HK-2 (cell line): ENCODE measurements at regions not wholly inside any gene's neighbourhood (a gene's known extent, or its start where the extent isn't known, plus 50 kb on each side); places are given as distances from the start of the nearest gene placed in this dataset.

Experiments used
- DNase-seq: peaks from one replicate; pipeline ENCODE4 v3.0.0-alpha.2; 2018; ENCODE audit not compliant: unreplicated experiment

DNA sequence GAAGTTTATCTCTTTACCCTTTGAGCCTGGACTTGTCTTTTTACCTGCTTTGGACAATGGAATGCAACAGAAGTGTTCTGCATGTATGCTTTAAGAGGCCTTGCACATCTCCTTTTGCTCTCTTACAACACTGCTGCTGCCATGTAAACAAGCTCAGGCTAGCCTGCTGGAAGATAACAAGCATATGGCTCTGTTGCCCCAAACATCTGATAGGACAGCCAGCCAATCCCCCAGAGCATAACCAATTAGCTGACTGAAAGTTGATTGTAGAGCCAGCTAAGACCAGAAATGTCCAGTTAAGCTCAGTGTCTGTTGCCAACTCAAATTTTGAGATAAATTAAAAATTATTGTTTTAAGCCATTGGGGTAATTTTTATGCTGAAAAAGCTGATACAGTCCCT lies 510.6 kb upstream of the CNKSR2 start:
- DNase-seq, result no peak

DNA sequence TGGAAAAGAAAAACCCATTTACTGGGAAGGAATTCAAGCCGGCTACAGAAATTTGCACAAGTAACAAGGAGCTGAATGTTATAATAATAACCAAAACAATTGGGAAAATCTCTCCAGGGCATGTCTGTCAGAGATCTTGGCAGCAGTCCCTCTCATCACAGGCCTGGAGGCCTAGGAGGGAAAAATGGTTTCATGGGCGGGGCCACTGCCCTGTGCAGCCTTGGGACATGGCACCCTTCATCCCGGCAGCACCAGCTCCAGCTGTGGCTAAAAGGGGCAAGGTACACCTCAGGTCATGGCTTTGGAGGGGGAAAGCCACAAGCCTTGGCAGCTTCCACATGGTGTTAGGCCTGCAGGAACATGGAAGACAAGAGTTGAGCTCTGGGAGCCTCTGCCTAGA lies 513.1 kb upstream of the CNKSR2 start:
- DNase-seq, result no peak

DNA sequence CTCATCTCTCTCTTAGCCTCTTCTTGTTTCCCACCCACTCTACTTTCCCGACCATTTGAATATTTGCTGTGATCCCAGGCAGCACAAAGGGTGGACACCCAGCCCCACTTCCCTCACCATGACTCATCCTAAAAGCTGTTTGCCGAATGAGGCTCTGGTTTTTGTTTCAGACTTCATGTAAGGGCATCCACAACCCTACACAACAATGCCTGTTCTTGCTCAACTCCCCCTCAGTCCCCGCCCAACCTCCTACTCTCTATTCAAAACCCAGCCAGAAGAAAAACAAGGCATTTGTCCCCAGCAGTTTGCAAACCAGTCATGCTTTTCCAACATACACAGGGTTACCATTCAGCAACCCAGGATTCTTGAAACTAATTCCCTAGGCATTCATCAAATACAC lies 516.5 kb upstream of the CNKSR2 start:
- DNase-seq, result no peak

DNA sequence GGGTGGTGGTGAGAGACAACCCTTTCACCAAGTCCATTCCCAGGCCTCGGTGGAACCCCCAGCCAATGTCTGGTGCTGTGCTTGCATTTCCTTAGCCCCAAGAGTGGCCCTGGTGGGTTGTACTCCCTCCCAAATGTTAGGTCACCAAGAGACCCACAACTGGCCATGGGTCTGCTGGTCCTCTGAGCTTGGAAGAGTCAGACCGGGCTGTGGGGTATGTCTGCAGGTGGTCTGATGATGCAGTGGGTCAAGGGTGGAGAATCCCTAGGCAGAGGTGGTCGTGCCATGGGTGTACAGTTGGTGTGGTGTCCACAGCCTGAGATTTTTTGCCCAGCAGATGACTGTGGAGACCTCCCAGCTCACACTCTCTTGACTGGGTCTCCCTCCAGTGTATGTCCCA lies 535.7 kb upstream of the CNKSR2 start:
- DNase-seq, result no peak

DNA sequence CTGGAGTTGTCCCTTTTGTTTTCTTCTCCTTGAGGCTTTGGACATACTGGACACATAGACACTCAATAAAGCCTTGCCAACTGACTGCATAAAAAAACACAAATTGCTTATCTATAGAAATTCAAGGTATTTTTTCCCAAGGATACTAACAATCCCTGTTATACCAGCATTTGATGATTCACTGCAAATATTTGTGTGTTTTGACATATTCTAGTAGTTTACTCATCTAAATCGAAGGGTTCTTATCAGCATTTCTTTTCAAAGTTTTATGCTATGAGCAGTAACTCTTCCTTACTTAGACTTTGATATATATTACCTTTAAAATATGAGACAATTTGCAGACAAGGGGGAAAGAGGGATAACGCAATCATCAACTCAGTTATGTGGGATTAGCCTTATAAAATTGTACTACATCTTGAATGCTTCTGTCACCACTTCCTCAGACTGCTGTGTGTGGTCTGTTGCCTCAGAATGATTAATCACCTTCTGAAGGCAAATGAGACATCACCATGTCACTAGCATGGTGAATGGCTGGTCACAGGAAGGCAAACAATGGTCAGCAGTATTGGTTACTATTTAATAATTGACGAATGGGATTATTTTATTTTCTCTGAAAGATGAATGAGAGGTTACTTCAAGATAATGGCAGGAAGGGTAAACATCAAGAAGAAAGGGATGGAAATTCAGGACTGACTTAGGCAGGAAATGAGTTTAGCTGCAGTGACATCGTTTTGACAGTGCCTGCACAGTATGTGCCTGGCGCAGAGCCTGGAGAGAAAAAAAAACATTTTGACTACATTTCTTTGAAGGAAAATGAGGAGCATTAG lies 544.3 kb upstream of the CNKSR2 start:
- peak; percentile 8 for DNase-seq

DNA sequence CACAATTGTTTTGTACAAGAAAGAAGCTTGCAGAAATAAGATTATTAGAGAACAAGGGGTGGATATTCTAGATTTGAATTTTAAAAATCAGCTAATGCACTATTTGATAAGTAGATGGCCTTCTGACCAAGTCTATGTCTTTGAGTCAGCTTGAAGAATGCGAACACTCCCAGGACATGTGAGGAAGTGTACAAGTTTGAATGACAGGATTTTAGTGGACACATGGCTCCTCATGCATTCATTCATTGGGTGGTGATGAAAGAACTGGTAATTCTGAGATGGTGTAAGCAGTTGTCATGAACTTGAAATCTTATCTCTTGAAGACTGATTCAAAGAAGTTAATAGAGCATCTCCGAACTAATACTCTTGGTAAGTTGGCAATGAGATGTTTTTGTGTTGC lies 548.2 kb upstream of the CNKSR2 start:
- no peak for DNase-seq

DNA sequence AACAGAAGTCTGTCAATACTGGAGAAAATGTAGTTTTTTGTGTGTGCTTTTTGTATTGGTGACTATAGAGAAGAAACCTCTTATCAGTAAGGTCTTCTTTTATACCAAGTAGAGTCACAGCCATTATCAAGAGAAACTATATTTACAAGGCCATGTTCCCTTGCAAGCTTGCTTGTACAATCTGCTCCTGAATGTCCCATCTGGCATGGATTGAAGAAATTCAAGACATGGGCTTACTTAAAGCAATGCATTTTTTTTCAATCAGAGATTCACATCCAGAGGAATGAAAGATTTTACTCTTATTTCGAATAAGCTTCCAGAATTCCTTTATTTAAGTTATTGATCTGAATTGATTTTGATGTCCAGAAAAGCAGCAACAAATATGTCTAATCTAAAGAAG lies 537.3 kb upstream of the RPS6KA3 start:
- no peak for DNase-seq

DNA sequence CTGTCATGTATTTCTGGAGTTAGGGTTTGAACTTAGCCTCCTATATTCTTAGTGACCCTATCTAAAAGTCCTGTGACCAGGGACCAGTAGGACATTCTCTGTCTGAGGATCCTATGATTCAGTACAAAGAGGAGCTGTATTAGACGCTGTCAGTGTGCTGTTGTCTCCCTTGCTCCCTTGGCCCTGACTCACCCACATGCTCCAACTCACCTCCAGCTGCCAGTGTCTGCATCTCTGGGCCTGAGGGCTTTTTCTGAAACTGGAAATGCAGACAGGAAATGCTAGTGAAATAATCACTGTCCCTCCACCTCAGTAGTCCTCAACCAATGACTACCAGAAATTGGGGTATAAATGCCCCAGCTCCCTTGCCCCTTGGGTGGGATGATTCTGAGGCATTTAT lies 535.3 kb upstream of the RPS6KA3 start:
- DNase-seq, result no peak

DNA sequence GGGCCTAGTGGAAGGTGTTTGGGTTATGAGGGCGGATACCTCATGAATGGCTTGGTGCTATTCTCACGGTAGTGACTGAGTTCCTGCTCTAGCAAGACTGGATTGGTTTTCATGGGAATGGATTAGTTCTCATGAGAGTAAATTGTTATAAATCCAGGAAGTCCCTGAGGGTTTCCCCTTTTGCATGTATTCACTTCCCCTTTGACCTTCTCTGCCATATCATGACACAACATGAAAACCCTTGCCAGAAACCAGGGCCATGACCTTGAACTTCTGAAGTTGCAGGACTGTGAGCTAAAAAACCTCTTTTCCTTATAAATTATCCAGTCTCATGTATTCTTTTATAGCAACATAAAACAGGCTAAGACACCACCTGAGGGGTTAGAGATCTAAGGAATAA lies 529.7 kb upstream of the RPS6KA3 start:
- no peak for DNase-seq

DNA sequence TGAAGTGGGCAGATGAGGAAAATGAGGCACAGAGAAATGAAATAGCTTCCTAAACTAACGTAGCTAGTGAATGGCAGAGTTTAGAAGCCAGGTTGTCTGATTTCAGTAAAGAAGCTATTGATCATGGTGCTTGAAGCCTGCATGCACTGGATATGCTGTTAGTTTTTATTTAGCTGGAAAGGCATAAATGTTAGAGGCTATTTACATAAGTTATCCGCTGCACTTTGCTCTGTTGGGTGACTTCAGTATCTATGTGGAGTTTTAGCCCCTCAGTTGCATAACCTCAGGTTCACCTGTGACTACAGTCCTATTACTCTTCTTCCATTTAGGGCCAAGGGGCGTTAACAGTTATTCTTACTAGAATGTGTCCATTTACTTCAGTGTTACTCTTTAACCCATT lies 522.4 kb upstream of the RPS6KA3 start:
- DNase-seq, result no peak

DNA sequence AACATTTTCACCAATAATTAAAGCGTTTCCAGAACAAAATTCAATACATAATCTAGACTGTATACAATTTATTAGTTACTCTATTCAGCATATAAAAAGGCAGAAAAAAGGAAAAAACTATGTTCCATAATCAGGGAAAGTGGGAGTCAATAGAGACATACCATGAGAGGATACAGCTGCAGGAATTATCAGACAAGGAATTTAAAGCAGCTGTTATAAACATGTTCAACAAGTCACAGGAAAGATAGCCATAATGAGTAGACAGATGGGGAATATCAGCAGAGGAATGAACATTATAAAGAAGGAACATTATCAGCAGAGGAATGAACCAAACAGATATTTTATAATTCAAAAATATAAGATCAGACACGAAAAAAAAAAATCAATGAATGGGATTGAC lies 500.6 kb upstream of the RPS6KA3 start:
- no peak for DNase-seq

DNA sequence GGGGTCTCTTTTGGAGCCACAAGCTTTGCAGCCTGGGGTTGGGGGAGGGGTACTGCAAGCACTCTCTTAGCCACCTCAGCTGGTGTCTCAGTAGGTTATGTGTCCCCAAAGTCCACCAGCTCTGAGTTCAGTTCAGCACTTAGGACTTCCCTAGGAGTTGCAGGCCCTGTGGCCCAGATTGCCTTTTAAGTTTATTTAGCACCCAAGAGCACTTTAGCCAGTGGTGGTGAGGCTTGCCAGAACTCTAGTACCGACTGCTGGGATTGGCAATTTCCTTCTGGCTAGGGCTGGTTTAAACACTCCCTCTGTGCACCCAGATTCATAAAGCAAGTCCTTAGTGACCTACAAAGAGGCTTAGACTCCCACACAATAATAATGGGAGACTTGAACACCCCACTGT lies 489.9 kb upstream of the RPS6KA3 start:
- DNase-seq, result no peak

DNA sequence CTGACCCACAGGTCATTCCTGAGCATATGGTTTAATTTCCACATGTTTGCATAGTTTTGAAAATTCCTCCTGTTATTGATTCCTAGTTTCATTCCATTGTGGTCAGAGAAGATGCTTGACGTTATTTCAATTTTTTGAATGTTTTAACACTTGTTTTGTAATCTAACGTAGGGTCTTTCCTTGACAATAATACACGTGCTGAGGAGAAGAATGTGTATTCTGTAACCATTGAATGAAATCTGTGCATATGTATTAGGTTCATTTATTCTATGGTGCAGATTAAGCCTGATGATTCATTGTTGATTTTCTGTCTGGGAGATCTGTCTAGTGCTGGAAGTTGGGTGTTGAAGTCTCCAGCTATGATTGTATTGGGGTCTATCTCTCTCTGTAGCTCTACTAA lies 486.4 kb upstream of the RPS6KA3 start:
- no peak for DNase-seq

DNA sequence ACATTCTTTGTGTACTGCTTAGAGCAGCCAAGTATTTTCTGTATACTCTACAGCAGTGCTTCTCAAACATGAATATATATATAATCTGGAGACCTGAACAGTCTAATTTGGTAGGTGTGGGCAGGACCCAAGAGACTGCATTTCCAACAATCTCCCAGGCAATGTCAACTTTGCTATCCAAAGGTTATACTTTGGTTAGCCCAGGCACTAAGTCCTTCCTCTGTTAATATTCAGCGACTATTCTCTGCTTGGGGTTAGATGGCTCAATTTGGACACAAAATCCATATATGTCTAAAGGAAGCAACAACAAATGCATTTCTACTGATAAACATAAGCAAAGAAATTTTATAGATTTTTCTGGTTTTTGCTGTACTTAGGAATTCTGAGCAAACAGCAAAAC lies 480.0 kb upstream of the RPS6KA3 start:
- no peak for DNase-seq

DNA sequence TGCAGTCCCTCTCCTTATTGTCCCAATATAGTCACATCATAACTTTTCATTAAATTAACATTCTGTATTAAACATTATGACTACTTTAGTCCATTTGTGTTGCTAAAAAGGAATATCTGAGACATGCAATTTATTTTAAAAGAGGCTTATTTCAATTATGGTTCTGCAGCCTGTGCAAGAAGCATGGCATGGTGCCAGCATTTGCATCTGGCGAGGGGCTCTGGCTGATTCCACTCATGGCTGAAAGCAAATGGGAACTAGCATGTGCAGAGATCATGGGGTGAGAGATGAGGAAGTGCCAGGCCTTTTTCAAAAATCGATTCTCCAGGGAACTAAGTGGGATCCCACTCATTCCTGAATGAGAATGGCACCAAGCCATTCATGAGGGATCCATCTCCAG lies 476.3 kb upstream of the RPS6KA3 start:
- no peak for DNase-seq

DNA sequence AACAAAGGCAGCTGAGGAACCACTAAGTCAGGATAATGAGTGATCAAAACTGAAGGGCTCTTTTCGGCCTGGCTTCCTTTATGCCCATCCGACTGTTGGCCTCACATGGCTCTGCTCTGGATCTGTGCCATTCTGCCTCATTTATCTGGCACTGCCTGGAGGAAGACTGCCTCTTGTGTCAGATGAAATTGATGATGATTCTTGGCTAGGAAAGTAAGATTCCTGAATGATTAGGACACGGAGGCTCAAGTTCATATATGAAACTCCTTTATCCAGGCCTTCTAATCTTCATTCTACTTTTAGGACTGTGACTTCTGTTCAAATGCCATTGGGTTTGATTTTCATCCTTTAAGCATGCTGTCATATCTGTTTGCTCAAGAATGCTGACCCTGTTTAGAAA lies 475.4 kb upstream of the RPS6KA3 start:
- DNase-seq, result no peak

DNA sequence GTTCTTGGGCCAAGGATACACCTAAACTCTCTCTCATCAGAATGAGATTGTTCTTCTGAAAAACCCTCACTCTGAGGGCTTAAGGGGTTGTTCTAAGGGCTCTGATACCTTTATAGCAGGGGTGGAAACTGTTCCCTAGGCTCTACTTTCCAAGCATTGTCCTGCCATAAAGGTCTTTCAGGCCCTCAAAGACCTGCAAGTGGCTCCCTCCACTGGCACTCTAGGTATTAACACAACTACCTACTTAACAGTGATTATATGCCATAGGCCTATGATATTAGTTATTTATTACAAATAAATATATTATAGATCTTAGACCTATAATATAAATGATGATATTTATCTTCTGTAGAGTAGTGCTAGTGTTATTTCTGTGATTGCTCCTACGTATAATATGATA lies 473.7 kb upstream of the RPS6KA3 start:
- DNase-seq, result no peak

DNA sequence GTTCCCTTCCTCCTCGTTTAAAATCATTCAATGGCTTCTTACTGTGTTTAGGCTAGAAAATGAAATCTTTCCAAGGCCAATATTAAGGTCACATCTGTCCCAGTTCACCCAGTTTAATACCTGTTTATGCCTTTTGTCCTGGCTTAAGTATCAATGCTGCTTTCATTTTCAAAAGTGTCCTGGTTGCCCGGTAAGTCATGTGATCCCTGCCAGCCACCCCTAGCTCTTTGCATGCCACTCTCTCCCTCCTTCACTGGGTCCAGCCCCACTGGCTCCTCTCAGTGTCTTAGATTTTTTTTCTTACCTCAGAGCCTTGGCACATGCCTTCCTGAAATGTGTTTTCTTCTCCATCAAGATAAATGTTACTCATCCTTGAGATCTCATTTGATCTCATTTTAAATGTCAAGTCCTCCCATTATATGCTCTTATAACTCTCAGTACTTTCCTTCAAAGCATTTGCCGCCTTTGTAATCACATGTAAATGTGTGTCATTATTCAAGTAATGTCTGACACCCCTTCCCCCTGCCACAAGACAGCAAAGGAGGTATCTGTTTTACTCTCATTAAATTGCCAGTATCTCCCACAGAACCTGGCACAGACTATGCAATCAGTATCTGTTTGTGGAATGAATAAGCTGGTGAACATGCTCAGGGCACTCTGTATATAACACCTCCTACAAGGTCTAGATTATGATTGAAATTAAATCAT lies 472.5 kb upstream of the RPS6KA3 start:
- DNase-seq, result no peak

DNA sequence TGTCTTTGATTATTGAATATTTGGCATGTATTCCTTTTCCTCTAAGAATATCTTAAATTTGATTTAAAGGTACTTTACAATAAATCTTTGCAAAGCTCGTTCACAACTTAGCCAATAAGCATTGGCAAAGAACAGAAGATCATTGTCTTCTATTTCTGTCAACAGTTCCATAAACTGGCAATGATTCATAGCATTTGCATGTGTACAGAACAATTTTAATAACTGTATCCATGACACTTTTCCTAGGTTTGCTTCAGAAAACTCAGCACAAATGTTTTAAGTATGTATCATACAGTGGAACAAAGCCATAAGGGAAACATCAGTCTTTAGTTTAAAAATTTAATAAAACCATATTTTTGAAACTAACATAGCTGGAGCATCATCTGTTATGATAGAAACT lies 462.7 kb upstream of the RPS6KA3 start:
- DNase-seq, result no peak

DNA sequence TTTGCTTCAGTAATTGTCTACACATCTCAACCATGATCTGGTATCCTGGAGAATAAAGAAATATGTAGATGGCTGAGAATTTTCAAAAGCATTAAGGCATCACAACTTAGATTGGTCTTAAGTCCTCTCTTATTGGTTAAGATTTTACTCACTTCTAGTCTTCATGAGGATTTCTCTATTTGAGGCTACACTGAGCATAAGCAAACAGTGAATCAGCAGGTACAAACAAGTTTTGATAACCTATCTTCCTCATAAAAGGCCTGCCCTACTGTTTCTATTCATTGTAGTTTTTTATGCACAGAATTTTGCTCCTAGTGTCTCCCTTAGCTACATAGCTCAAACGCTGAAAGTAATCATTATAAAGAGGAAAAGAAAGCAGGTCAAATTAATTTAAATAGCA lies 460.7 kb upstream of the RPS6KA3 start:
- DNase-seq, result no peak

DNA sequence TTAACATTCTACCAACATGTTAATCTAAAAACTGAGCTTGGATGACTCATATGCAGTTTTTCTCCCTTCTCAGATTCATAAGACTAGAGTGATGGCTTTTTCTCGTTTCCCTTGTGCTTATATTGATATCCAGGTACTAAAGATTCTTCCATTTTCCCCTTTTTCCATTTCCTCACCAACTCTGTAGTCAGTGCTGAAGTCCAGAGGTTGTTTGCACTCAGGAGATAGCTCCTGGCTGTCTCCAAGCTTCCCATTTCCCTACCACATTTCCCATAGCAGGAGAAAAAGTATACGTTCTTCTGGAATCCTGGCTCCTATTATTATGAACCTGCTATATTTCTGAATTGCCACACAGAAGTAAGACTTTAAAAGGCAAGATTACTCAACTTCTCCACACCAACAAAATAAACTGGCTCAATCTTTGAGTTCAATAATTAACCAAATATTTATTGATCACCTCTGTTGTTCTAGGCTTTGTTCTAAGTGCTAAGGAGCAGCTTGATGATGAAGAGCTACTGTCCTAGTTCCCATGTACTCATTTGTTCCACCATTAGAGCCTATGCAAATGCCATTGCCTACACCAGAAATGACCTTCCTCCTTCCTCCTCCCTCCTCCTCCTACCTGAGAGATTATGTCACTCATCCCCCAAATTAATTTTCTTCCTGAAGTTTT lies 454.4 kb upstream of the RPS6KA3 start:
- DNase-seq, result no peak

DNA sequence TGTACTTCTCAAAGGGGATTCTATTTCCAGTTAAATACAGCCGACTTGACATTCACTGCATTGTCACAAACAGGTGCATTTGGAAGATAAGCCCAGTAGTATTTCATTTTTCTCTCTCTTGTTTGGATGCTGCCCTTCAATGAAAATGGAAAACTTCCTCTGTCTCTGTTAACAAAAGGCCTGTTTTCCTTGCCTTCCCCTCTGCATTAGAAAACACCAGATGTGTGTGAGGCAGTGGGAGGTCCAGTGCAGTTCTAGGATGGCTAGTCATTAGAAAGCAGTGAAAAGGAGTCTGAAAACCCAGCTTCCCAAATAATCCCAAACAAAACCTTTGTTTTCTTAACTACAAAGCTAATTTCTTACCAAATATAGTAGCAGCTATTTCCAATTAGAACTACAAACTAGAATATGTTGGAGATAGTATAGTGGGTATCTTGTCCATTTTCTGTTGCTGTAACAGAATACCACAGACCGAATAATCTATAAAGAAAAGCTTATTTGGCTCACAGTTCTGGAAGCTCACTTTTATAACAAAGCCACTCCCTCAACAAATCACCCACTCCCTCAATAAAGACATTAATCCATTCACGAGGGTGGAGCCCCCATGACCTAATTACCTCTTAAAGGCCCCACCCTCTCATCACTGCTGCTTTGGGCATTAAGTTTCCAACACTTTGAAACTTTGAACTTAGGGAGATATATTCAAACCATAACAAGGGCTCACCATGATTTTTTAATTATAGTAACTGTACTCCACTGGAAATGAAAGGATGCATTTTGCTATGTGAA lies 452.1 kb upstream of the RPS6KA3 start:
- DNase-seq, result no peak
